Osteocyte (in vitro differentiated cells): ENCODE measurements at regions not wholly inside any gene's neighbourhood (a gene's known extent, or its start where the extent isn't known, plus 50 kb on each side); places are given as distances from the start of the nearest gene placed in this dataset.

Experiments
- DNase-seq: peaks from one replicate; pipeline ENCODE4 v3.0.0; 2021; ENCODE audit warnings: mixed read lengths; ENCODE audit not compliant: unreplicated experiment; ENCODE audit errors: extremely low spot score
- H3K27ac Mint-ChIP-seq: one replicate; pipeline ENCODE4 v1.8.0; 2021; ENCODE audit warnings: mild to moderate bottlenecking, mixed read lengths; ENCODE audit not compliant: unreplicated experiment
- H3K27me3 Mint-ChIP-seq: one replicate; pipeline ENCODE4 v1.8.0; 2021; ENCODE audit warnings: mixed read lengths; ENCODE audit not compliant: unreplicated experiment
- H3K36me3 Mint-ChIP-seq: one replicate; pipeline ENCODE4 v1.8.0; 2021; ENCODE audit warnings: mixed read lengths; ENCODE audit not compliant: unreplicated experiment
- H3K4me1 Mint-ChIP-seq: one replicate; pipeline ENCODE4 v1.8.0; 2021; ENCODE audit warnings: mixed read lengths; ENCODE audit not compliant: unreplicated experiment
- H3K4me3 Mint-ChIP-seq: one replicate; pipeline ENCODE4 v1.8.0; 2021; ENCODE audit warnings: mild to moderate bottlenecking, moderate library complexity, mixed read lengths; ENCODE audit not compliant: unreplicated experiment
- H3K9me3 Mint-ChIP-seq: one replicate; pipeline ENCODE4 v1.8.0; 2021; ENCODE audit warnings: mixed read lengths; ENCODE audit not compliant: unreplicated experiment
- CTCF ChIP-seq: fragments of 200-600 bp; sonication (generic); IDR thresholded peaks from 2 replicates; pipeline ENCODE4 v1.5.0; 2021; ENCODE audit warnings: antibody characterized with exemption, mild to moderate bottlenecking, moderate library complexity

- DNase-seq: no peak
- Mint-ChIP-seq H3K9me3 (peaks cover 4% of the 10 kb centered on the region), H3K36me3 (no peaks in the 10 kb centered on the region), H3K27ac (no peak overlapping the region), H3K4me3 (no peak overlapping the region), H3K4me1 (no peaks in the 10 kb centered on the region), H3K27me3 (no peaks in the 10 kb centered on the region)
- no peak for TF ChIP-seq CTCF
Observed at GRCh38 chr7:88500131-88500530, 193.4 kb upstream of the STEAP4 start.

- Mint-ChIP-seq H3K4me1 (no peaks in the 10 kb centered on the region), H3K27me3 (peaks cover under 1% of the 10 kb centered on the region), H3K4me3 (no peak overlapping the region), H3K36me3 (no peaks in the 10 kb centered on the region), H3K27ac (no peak overlapping the region), H3K9me3 (no peaks in the 10 kb centered on the region)
- DNase-seq: no peak
- TF ChIP-seq CTCF: no peak
Observed at GRCh38 chr7:88495881-88496725, 189.4 kb upstream of the STEAP4 start.

GRCh38 chr7:88492153-88492552 lies 185.5 kb upstream of the STEAP4 start:
- no peak for DNase-seq
- TF ChIP-seq CTCF: no peak
- no peak overlapping the region for H3K4me3 Mint-ChIP-seq
- H3K4me1 Mint-ChIP-seq: no peaks in the 10 kb centered on the region
- no peaks in the 10 kb centered on the region for H3K36me3 Mint-ChIP-seq
- no peaks in the 10 kb centered on the region for H3K9me3 Mint-ChIP-seq
- H3K27ac Mint-ChIP-seq: no peak overlapping the region
- H3K27me3 Mint-ChIP-seq: peaks cover 3% of the 10 kb centered on the region

- no peak for DNase-seq
- H3K36me3 Mint-ChIP-seq: no peaks in the 10 kb centered on the region
- TF ChIP-seq CTCF: no peak
- peaks cover 3% of the 10 kb centered on the region for H3K27me3 Mint-ChIP-seq
- H3K27ac Mint-ChIP-seq: no peak overlapping the region
- H3K9me3 Mint-ChIP-seq: no peaks in the 10 kb centered on the region
- H3K4me1 Mint-ChIP-seq: no peaks in the 10 kb centered on the region
- H3K4me3 Mint-ChIP-seq: no peak overlapping the region
Observed at GRCh38 chr7:88490874-88491273, 184.2 kb upstream of the STEAP4 start.

- Mint-ChIP-seq H3K4me1 (no peaks in the 10 kb centered on the region), H3K9me3 (no peaks in the 10 kb centered on the region), H3K4me3 (no peak overlapping the region), H3K27ac (no peak overlapping the region), H3K36me3 (no peaks in the 10 kb centered on the region), H3K27me3 (peaks cover 3% of the 10 kb centered on the region)
- no peak for DNase-seq
- TF ChIP-seq CTCF: no peak
Observed at GRCh38 chr7:88490161-88490560, 183.5 kb upstream of the STEAP4 start.
